Loucy (cell line): ENCODE measurements at regions not wholly inside any gene's neighbourhood (a gene's known extent, or its start where the extent isn't known, plus 50 kb on each side); places are given as distances from the start of the nearest gene placed in this dataset.
"Not testable (repeated sequence)": the region's sequence is repeated elsewhere in the genome, so short reads cannot be mapped to it uniquely, and the experiment has no call there.

Experiments used
- H2AFZ ChIP-seq: fragments of 200-600 bp; sonication (generic); 2 replicates; pipeline ENCODE4 v1.6.0; 2016; ENCODE audit warnings: antibody characterized with exemption, mild to moderate bottlenecking, low read length, moderate library complexity
- H3F3A ChIP-seq: fragments of 200-600 bp; 2 replicates; pipeline ENCODE4 v1.6.0; 2016; ENCODE audit warnings: antibody characterized with exemption, low read depth, mild to moderate bottlenecking
- H3K27me3 ChIP-seq: fragments of 200-600 bp; sonication (generic); 2 replicates; pipeline ENCODE4 v1.6.1; 2014; ENCODE audit warnings: low read length, mild to moderate bottlenecking; ENCODE audit not compliant: insufficient read depth, poor library complexity, severe bottlenecking
- H3K36me3 ChIP-seq: fragments of 200-600 bp; sonication (generic); 2 replicates; pipeline ENCODE4 v1.6.1; 2016; ENCODE audit warnings: low read length; ENCODE audit not compliant: insufficient read depth
- H3K4me1 ChIP-seq: fragments of 200-600 bp; sonication (generic); 2 replicates; pipeline ENCODE4 v1.5.1; 2014; ENCODE audit warnings: low read length, mild to moderate bottlenecking; ENCODE audit not compliant: insufficient read depth, poor library complexity, severe bottlenecking
- H3K4me2 ChIP-seq: fragments of 200-600 bp; sonication (generic); 2 replicates; pipeline ENCODE4 v1.6.0; 2014; ENCODE audit warnings: antibody characterized with exemption, low read length, low read depth, mild to moderate bottlenecking; ENCODE audit not compliant: poor library complexity, severe bottlenecking
- H3K4me3 ChIP-seq: fragments of 200-600 bp; sonication (generic); 2 replicates; pipeline ENCODE4 v1.5.1; 2014; ENCODE audit warnings: low read length, mild to moderate bottlenecking, mixed read lengths; ENCODE audit not compliant: poor library complexity, severe bottlenecking
- H3K79me2 ChIP-seq: fragments of 200-600 bp; sonication (generic); 2 replicates; pipeline ENCODE4 v1.6.1; 2014; ENCODE audit warnings: low read length; ENCODE audit not compliant: insufficient read depth
- H3K9ac ChIP-seq: fragments of 200-600 bp; sonication (generic); 2 replicates; pipeline ENCODE4 v1.6.0; 2014; ENCODE audit warnings: mild to moderate bottlenecking, low read depth, low read length, moderate library complexity; ENCODE audit not compliant: poor library complexity, severe bottlenecking
- H3K9me2 ChIP-seq: fragments of 200-600 bp; sonication (generic); replicated peaks from 2 replicates; pipeline ENCODE4 v1.6.1; 2016; ENCODE audit warnings: low read depth, low read length, mixed read lengths
- H3K9me3 ChIP-seq: fragments of 200-600 bp; sonication (generic); 2 replicates; pipeline ENCODE4 v1.6.1; 2014; ENCODE audit warnings: mild to moderate bottlenecking, antibody characterized with exemption, low read length, low read depth; ENCODE audit not compliant: insufficient read depth
- H4K20me1 ChIP-seq: fragments of 200-600 bp; sonication (generic); 2 replicates; pipeline ENCODE4 v1.6.0; 2014; ENCODE audit warnings: antibody characterized with exemption, low read length, mild to moderate bottlenecking; ENCODE audit not compliant: insufficient read depth, poor library complexity, severe bottlenecking
- EZH2phosphoT487 ChIP-seq: fragments of 200-600 bp; IDR thresholded peaks from 2 replicates; pipeline ENCODE4 v1.6.1; 2018; ENCODE audit warnings: antibody characterized with exemption, mild to moderate bottlenecking, moderate library complexity, borderline replicate concordance
- TF ChIP-seq, protein P1 (sequence below): fragments of 200-600 bp; sonication (generic); conservative IDR thresholded peaks from 2 replicates; pipeline ENCODE4 v1.5.1; 2014; ENCODE audit warnings: mild to moderate bottlenecking, antibody characterized with exemption, low read length

DNA sequence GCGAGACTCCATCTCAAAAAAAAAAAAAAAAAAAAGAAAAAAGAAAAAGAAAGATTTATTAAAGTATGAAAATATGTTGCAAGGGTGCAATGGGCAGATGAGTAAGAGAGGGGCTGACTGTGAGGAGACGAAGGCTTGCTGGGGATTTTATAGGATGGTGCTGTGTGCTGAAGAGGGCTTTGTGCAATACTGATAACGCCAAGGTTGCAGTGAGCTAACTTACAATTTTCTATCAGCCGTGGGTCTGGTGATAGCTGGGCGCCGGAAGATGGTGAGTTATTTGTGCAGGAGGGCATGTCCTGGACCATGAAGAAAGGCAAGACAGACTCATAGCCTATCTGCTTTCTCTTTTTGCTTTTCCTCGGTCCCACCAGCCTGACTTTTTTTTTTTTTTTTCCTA lies 281.1 kb downstream of the MAP2K6 start:
- TF ChIP-seq, protein P1, sequence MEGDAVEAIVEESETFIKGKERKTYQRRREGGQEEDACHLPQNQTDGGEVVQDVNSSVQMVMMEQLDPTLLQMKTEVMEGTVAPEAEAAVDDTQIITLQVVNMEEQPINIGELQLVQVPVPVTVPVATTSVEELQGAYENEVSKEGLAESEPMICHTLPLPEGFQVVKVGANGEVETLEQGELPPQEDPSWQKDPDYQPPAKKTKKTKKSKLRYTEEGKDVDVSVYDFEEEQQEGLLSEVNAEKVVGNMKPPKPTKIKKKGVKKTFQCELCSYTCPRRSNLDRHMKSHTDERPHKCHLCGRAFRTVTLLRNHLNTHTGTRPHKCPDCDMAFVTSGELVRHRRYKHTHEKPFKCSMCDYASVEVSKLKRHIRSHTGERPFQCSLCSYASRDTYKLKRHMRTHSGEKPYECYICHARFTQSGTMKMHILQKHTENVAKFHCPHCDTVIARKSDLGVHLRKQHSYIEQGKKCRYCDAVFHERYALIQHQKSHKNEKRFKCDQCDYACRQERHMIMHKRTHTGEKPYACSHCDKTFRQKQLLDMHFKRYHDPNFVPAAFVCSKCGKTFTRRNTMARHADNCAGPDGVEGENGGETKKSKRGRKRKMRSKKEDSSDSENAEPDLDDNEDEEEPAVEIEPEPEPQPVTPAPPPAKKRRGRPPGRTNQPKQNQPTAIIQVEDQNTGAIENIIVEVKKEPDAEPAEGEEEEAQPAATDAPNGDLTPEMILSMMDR = no peak
- no peak for TF ChIP-seq EZH2phosphoT487
- no peak overlapping the region for H3K9ac ChIP-seq
- no peaks in the 10 kb centered on the region for H3F3A ChIP-seq
- no peaks in the 10 kb centered on the region for H3K27me3 ChIP-seq
- no peaks in the 10 kb centered on the region for H3K79me2 ChIP-seq
- no peaks in the 10 kb centered on the region for H3K4me1 ChIP-seq
- no peaks in the 10 kb centered on the region for H4K20me1 ChIP-seq
- peaks cover 9% of the 10 kb centered on the region; the same call in 1 of the 2 replicates for H3K9me3 ChIP-seq
- no peak overlapping the region for H3K4me3 ChIP-seq
- H3K4me2 ChIP-seq = no peak overlapping the region
- no peak overlapping the region for H2AFZ ChIP-seq
- no peaks in the 10 kb centered on the region for H3K9me2 ChIP-seq
- H3K36me3 ChIP-seq = no peaks in the 10 kb centered on the region

DNA sequence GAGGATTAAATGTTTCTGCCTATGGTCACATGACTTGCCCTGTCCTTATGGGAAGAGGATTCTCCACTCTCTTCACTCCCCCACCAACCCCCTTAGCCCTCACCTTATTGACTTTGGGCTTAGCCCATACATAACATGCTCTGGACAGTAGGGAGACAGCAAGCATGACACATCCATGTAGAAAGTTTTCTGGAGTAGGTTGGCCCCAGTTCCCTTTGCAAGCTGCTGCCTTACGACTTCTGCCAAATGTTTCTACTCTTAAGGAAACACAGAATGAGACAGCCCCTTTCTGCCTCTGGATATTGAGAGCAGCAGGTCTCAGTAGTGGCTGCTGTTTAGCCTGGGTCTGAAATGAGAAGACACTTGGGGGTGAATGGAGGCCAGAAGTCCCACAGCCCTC lies 282.2 kb downstream of the MAP2K6 start:
- TF ChIP-seq EZH2phosphoT487 = no peak
- TF ChIP-seq, protein P1 = no peak
- Histone ChIP-seq H3K79me2 (no peaks in the 10 kb centered on the region), H3K4me1 (no peaks in the 10 kb centered on the region), H2AFZ (no peak overlapping the region), H3K27me3 (no peaks in the 10 kb centered on the region), H4K20me1 (no peaks in the 10 kb centered on the region), H3K4me2 (no peak overlapping the region), H3K9me3 (peaks cover 9% of the 10 kb centered on the region; the same call in 1 of the 2 replicates), H3K9ac (no peak overlapping the region), H3K36me3 (no peaks in the 10 kb centered on the region), H3F3A (no peaks in the 10 kb centered on the region), H3K9me2 (no peaks in the 10 kb centered on the region), H3K4me3 (no peak overlapping the region)

DNA sequence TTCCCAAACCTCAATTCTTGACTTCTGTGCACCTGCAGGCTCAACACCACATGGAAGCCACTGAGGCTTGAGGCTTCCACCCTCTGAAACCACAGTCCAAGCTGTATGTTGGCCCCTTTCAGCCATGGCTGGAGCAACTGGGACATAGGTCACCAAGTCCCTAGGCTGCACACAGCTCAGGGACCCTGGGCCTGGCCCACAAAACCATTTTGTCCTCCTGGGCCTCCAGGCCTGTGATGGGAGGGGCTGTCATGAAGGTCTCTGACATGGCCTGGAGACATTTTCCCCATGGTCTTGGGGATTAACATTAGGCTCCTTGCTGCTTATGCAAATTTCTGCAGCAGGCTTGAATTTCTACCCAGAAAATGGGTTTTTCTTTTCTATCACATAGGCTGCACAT lies 283.9 kb downstream of the MAP2K6 start:
- not testable (repeated sequence) for H3K4me3 ChIP-seq, H3K4me1 ChIP-seq, H3K9ac ChIP-seq, H3K79me2 ChIP-seq, H3K4me2 ChIP-seq, H3K36me3 ChIP-seq, H4K20me1 ChIP-seq, H3K9me2 ChIP-seq, H3K27me3 ChIP-seq, H3K9me3 ChIP-seq, H3F3A ChIP-seq, H2AFZ ChIP-seq

DNA sequence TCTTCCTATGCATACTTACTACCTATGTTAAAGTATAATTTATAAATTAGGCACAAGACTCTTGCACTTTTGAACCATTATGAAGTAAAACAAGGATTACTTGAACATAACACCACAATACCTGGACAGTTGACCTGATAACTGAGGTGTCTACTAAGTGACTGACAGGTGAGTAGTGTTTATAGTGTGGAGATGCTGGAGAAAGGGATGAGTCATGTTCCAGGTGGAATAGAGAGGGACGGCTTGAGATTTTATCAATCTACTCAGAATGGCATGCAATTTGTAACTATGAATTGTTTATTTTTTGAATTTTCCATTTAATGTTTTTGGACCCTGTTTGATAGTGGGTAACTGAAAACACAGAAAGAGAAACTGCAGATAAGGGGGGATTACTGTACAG lies 287.6 kb downstream of the MAP2K6 start:
- no peaks in the 10 kb centered on the region for H3K79me2 ChIP-seq
- no peak overlapping the region for H3K4me3 ChIP-seq
- H3K4me1 ChIP-seq = no peaks in the 10 kb centered on the region
- no peaks in the 10 kb centered on the region for H4K20me1 ChIP-seq
- peaks cover 9% of the 10 kb centered on the region; the same call in 1 of the 2 replicates for H3K9me3 ChIP-seq
- no peaks in the 10 kb centered on the region for H3F3A ChIP-seq
- H3K27me3 ChIP-seq = no peaks in the 10 kb centered on the region
- H3K9ac ChIP-seq = no peak overlapping the region
- no peak overlapping the region for H3K4me2 ChIP-seq
- TF ChIP-seq, protein P1 = no peak
- TF ChIP-seq EZH2phosphoT487 = no peak
- no peaks in the 10 kb centered on the region for H3K9me2 ChIP-seq
- no peaks in the 10 kb centered on the region for H3K36me3 ChIP-seq
- no peak overlapping the region for H2AFZ ChIP-seq
